ENCODE measurements at regions not wholly inside any gene's neighbourhood (a gene's known extent, or its start where the extent isn't known, plus 50 kb on each side); places are given as distances from the start of the nearest gene placed in this dataset.

DNA sequence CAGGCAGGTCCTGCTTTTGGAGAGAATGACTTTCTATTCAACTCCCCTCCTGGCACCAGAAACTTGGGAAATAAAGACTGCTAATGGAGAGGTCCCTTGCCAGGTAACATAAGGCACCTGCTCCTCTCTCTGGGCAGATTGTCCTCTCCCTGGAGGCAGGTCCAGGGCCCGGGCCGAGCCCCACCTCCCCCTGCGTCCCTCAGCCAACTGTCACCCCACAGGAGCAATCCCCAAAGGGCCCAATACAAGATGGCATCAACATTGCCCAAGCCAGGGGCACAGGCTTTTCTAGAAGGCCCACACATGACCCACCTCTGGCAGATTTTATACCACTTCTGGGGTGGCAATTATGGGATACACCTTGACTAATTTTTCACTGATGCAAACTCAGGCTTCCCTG, 145.2 kb downstream of the HERPUD2 start:
- Histone ChIP-seq H3K36me3 (ENCODE audit: control insufficient read depth, insufficient read depth, low read length) (no peaks in the 10 kb centered on the region), H3K27ac (ENCODE audit: extremely low read depth, low read depth, low read length) (no peak overlapping the region), H4K20me1 (replicated peaks; ENCODE audit: control insufficient read depth, insufficient read depth, low read length) (no peaks in the 10 kb centered on the region), H3K79me2 (ENCODE audit: control insufficient read depth, insufficient read depth, low read length) (no peaks in the 10 kb centered on the region), H3K4me2 (ENCODE audit: insufficient read depth, low read length) (no peak overlapping the region), H3K9ac (ENCODE audit: insufficient read depth in 1 of 2, low read depth in 2 of 2, low read length in 2 of 2) (no peak overlapping the region), H3K9me1 (ENCODE audit: control insufficient read depth, insufficient read depth, low read length) (no peaks in the 10 kb centered on the region), H2AFZ (ENCODE audit: low read depth, low read length) (no peak overlapping the region), H3K4me3 (no peak overlapping the region), H3K27me3 (ENCODE audit: control insufficient read depth in 2 of 2, insufficient read depth in 2 of 2, low read length in 2 of 2) (peaks cover 0 to 21% of the 10 kb centered on the region in 2 experiments; a peak in 3 of 5 replicates), H3K9me3 (replicated peaks; ENCODE audit: control insufficient read depth, insufficient read depth, low read depth, low read length) (no peaks in the 10 kb centered on the region), H3K4me1 (replicated peaks in 1 of 2; ENCODE audit: control insufficient read depth in 2 of 2, insufficient read depth in 2 of 2, low read length in 2 of 2) (no peaks in the 10 kb centered on the region)
- no TSS peak for BruUV-seq (replicated peaks)
- intact Hi-C loops (cut with micrococcal nuclease): no loop called here
- POLR2A ChIA-PET: no interaction called here
- in situ Hi-C loops (cut with MboI): loop anchor here (25.0 kb wide), 1 partner anchor 487 kb away; no protein-coding TSS in a partner anchor
- TF ChIP-seq NR2C2 (CRISPR knock-in tag; IDR thresholded peaks at IDR 0.05) (no peak), NR2C2 (tag; IDR thresholded peaks at IDR 0.05) (no peak), ZNF668 (CRISPR knock-in tag; IDR thresholded peaks at IDR 0.05) (no peak), ZFP36 (IDR thresholded peaks at IDR 0.05; ENCODE audit: low read depth, low read length, partially characterized antibody) (no peak), SMAD1 (IDR thresholded peaks at IDR 0.05; ENCODE audit: low read depth, low read length, partially characterized antibody) (no peak), ZNF764 (CRISPR knock-in tag; IDR thresholded peaks at IDR 0.05; ENCODE audit: low read depth) (no peak), GTF3C2 (IDR thresholded peaks at IDR 0.05; ENCODE audit: borderline replicate concordance, extremely low read depth, insufficient read length) (no peak), ZBTB8A (IDR thresholded peaks at IDR 0.05; ENCODE audit: partially characterized antibody) (no peak), MXI1 (IDR thresholded peaks at IDR 0.05; ENCODE audit: low read depth, low read length) (no peak), ZNF23 (CRISPR knock-in tag; IDR thresholded peaks at IDR 0.05) (no peak)
- TF ChIP-seq, protein P1, sequence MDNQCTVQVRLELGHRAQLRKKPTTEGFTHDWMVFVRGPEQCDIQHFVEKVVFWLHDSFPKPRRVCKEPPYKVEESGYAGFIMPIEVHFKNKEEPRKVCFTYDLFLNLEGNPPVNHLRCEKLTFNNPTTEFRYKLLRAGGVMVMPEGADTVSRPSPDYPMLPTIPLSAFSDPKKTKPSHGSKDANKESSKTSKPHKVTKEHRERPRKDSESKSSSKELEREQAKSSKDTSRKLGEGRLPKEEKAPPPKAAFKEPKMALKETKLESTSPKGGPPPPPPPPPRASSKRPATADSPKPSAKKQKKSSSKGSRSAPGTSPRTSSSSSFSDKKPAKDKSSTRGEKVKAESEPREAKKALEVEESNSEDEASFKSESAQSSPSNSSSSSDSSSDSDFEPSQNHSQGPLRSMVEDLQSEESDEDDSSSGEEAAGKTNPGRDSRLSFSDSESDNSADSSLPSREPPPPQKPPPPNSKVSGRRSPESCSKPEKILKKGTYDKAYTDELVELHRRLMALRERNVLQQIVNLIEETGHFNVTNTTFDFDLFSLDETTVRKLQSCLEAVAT (IDR thresholded peaks at IDR 0.05): no peak
- FAIRE-seq (no peak), DNase-seq (ENCODE audit: extremely low read depth in 1 of 4, low spot score in 3 of 4) (no peak), ATAC-seq (no peak)
- WGBS (ENCODE audit: insufficient coverage, low coverage, missing lambda C conversion rate): 3% methylated on average over 3 of the region's 3 CpGs
- CTCF ChIA-PET (ENCODE audit: low intra/inter-chr PET ratio): interaction anchor here (0.6 kb wide), 1 partner anchor 96 kb away, joined by 3 read pairs; no protein-coding TSS in a partner anchor
